ENCODE measurements at regions not wholly inside any gene's neighbourhood (a gene's known extent, or its start where the extent isn't known, plus 50 kb on each side); places are given as distances from the start of the nearest gene placed in this dataset.
A peak's percentile ranks its signal among the peaks of the same experiment; 100 is the strongest.

DNA sequence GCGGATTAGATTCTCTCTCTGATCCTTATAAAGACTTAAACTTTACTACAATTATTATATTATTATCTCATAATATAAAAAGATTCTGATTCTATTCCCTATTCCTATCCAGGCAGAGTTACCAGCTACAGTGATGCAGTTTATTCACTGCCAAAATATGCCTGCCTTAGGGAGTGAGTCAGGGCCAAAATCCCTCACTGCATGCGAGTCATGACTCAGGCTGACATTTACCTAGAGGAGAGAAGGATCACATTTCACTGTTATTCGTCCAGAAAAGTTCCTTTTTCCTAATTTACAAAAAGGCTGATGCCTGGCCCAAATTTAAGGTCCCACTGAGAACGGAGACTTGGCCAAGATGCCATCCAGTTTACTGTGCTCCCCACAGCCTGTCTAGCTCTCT is 168.5 kb upstream of the LDB2 start:
- TF ChIP-seq EZH2 (IDR thresholded peaks at IDR 0.05; ENCODE audit: low read length, missing control alignments), result no peak
- TF ChIP-seq, protein P1, sequence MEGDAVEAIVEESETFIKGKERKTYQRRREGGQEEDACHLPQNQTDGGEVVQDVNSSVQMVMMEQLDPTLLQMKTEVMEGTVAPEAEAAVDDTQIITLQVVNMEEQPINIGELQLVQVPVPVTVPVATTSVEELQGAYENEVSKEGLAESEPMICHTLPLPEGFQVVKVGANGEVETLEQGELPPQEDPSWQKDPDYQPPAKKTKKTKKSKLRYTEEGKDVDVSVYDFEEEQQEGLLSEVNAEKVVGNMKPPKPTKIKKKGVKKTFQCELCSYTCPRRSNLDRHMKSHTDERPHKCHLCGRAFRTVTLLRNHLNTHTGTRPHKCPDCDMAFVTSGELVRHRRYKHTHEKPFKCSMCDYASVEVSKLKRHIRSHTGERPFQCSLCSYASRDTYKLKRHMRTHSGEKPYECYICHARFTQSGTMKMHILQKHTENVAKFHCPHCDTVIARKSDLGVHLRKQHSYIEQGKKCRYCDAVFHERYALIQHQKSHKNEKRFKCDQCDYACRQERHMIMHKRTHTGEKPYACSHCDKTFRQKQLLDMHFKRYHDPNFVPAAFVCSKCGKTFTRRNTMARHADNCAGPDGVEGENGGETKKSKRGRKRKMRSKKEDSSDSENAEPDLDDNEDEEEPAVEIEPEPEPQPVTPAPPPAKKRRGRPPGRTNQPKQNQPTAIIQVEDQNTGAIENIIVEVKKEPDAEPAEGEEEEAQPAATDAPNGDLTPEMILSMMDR (conservative IDR thresholded peaks at IDR 0.05 in 1 of 2, IDR thresholded peaks at IDR 0.05 in 1 of 2; ENCODE audit: low read depth in 1 of 2, low read length in 2 of 2), result no peak
- Histone ChIP-seq H3K4me2 (ENCODE audit: extremely low read depth, insufficient read depth, low read length) (peak overlapping the region; percentile 74), H3K36me3 (ENCODE audit: control insufficient read depth, insufficient read depth, low read length) (no peaks in the 10 kb centered on the region), H3K79me2 (ENCODE audit: control insufficient read depth, insufficient read depth, low read length) (no peaks in the 10 kb centered on the region), H3K4me3 (replicated peaks in 1 of 4; ENCODE audit: control extremely low read depth in 1 of 4, insufficient read depth in 1 of 4, low read depth in 3 of 4, low read length in 4 of 4) (no peak overlapping the region), H3K27ac (ENCODE audit: insufficient read depth, low read length) (peak overlapping the region; percentile 69), H4K20me1 (ENCODE audit: control insufficient read depth, extremely low read depth, insufficient read depth, low read length) (no peaks in the 10 kb centered on the region), H3K4me1 (ENCODE audit: control insufficient read depth, extremely low read depth, insufficient read depth, low read length) (peaks cover 30% of the 10 kb centered on the region), H3K9ac (ENCODE audit: insufficient read depth, low read length) (no peak overlapping the region), H3K9me3 (ENCODE audit: control insufficient read depth, insufficient read depth, low read depth, low read length) (no peaks in the 10 kb centered on the region), H3K27me3 (ENCODE audit: control insufficient read depth, insufficient read depth, low read length) (no peaks in the 10 kb centered on the region), H2AFZ (ENCODE audit: low read length) (peak overlapping the region; percentile 19)
- DNase-seq (ENCODE audit: low read depth in 2 of 2), result peak; percentile 82 to 94

- H3K27ac ChIP-seq (ENCODE audit: insufficient read depth, low read length), result peak overlapping the region; percentile 60
- no peak overlapping the region for H3K4me3 ChIP-seq (replicated peaks in 1 of 4; ENCODE audit: control extremely low read depth in 1 of 4, insufficient read depth in 1 of 4, low read depth in 3 of 4, low read length in 4 of 4)
- H2AFZ ChIP-seq (ENCODE audit: low read length), result no peak overlapping the region
- no peaks in the 10 kb centered on the region for H3K27me3 ChIP-seq (ENCODE audit: control insufficient read depth, insufficient read depth, low read length)
- H3K4me2 ChIP-seq (ENCODE audit: extremely low read depth, insufficient read depth, low read length), result no peak overlapping the region
- no peaks in the 10 kb centered on the region for H3K36me3 ChIP-seq (ENCODE audit: control insufficient read depth, insufficient read depth, low read length)
- H3K4me1 ChIP-seq (ENCODE audit: control insufficient read depth, extremely low read depth, insufficient read depth, low read length), result peaks cover 30% of the 10 kb centered on the region
- H3K9me3 ChIP-seq (ENCODE audit: control insufficient read depth, insufficient read depth, low read depth, low read length), result no peaks in the 10 kb centered on the region
- no peak overlapping the region for H3K9ac ChIP-seq (ENCODE audit: insufficient read depth, low read length)
- no peaks in the 10 kb centered on the region for H4K20me1 ChIP-seq (ENCODE audit: control insufficient read depth, extremely low read depth, insufficient read depth, low read length)
- TF ChIP-seq, protein P1 (conservative IDR thresholded peaks at IDR 0.05 in 1 of 2, IDR thresholded peaks at IDR 0.05 in 1 of 2; ENCODE audit: low read depth in 1 of 2, low read length in 2 of 2), result no peak
- TF ChIP-seq EZH2 (IDR thresholded peaks at IDR 0.05; ENCODE audit: low read length, missing control alignments), result no peak
- peak in 1 of 2 donors; percentile 53 for DNase-seq (ENCODE audit: low read depth in 2 of 2)
- H3K79me2 ChIP-seq (ENCODE audit: control insufficient read depth, insufficient read depth, low read length), result no peaks in the 10 kb centered on the region
These were observed 167.8 kb upstream of the LDB2 start for GRCh38 chr4:17066236-17066635.

- DNase-seq (ENCODE audit: low read depth in 2 of 2), result peak in 1 of 2 donors; percentile 39
- H3K9ac ChIP-seq (ENCODE audit: insufficient read depth, low read length), result no peak overlapping the region
- H3K79me2 ChIP-seq (ENCODE audit: control insufficient read depth, insufficient read depth, low read length), result no peaks in the 10 kb centered on the region
- TF ChIP-seq EZH2 (IDR thresholded peaks at IDR 0.05; ENCODE audit: low read length, missing control alignments), result no peak
- TF ChIP-seq, protein P1 (conservative IDR thresholded peaks at IDR 0.05 in 1 of 2, IDR thresholded peaks at IDR 0.05 in 1 of 2; ENCODE audit: low read depth in 1 of 2, low read length in 2 of 2), result no peak
- H3K27ac ChIP-seq (ENCODE audit: insufficient read depth, low read length), result peak overlapping the region; percentile 60
- no peak overlapping the region for H2AFZ ChIP-seq (ENCODE audit: low read length)
- H3K4me2 ChIP-seq (ENCODE audit: extremely low read depth, insufficient read depth, low read length), result no peak overlapping the region
- H3K9me3 ChIP-seq (ENCODE audit: control insufficient read depth, insufficient read depth, low read depth, low read length), result no peaks in the 10 kb centered on the region
- H3K4me3 ChIP-seq (replicated peaks in 1 of 4; ENCODE audit: control extremely low read depth in 1 of 4, insufficient read depth in 1 of 4, low read depth in 3 of 4, low read length in 4 of 4), result no peak overlapping the region
- no peaks in the 10 kb centered on the region for H4K20me1 ChIP-seq (ENCODE audit: control insufficient read depth, extremely low read depth, insufficient read depth, low read length)
- H3K4me1 ChIP-seq (ENCODE audit: control insufficient read depth, extremely low read depth, insufficient read depth, low read length), result peaks cover 30% of the 10 kb centered on the region
- no peaks in the 10 kb centered on the region for H3K36me3 ChIP-seq (ENCODE audit: control insufficient read depth, insufficient read depth, low read length)
- H3K27me3 ChIP-seq (ENCODE audit: control insufficient read depth, insufficient read depth, low read length), result no peaks in the 10 kb centered on the region
These were observed 167.4 kb upstream of the LDB2 start for GRCh38 chr4:17065821-17066220.
